Fibroblast of pulmonary artery (primary cell): ENCODE measurements at regions not wholly inside any gene's neighbourhood (a gene's known extent, or its start where the extent isn't known, plus 50 kb on each side); places are given as distances from the start of the nearest gene placed in this dataset.
"Not testable (repeated sequence)": the region's sequence is repeated elsewhere in the genome, so short reads cannot be mapped to it uniquely, and the experiment has no call there.

Experiments
- DNase-seq: peaks from one replicate; pipeline ENCODE4 v3.0.0-alpha.2; 2010; ENCODE audit warnings: low read depth
- H3K4me3 ChIP-seq: replicated peaks from 2 replicates; pipeline ENCODE4 v1.5.1; 2011; ENCODE audit warnings: low read depth, mild to moderate bottlenecking, control low read depth, low read length, moderate library complexity
- TF ChIP-seq, protein P1 (sequence below): IDR thresholded peaks from 2 replicates; pipeline ENCODE4 v1.5.1; 2011; ENCODE audit warnings: mild to moderate bottlenecking, control low read depth, low read length, inconsistent platforms; ENCODE audit errors: missing control alignments

DNA sequence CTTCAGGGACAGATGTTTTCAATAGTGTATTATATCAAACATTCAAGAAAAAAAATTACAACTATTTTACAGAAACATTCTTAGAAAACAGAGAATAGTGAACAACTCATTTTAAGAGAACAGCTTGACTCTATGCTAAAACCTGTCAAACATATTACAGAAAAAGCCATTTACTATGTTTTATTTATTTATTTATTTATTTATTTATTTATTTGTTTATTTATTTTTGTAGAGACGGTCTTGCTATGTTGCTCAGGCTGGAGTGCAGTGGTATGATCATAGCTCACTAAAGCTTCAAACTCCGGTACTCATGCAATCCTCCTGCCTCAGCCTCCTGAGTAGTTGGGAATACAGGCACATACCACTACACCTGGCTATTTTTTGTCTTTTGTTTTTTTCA, 317.9 kb upstream of the HTR1E start:
- DNase-seq: no peak
- no peak overlapping the region for H3K4me3 ChIP-seq
- TF ChIP-seq, protein P1, sequence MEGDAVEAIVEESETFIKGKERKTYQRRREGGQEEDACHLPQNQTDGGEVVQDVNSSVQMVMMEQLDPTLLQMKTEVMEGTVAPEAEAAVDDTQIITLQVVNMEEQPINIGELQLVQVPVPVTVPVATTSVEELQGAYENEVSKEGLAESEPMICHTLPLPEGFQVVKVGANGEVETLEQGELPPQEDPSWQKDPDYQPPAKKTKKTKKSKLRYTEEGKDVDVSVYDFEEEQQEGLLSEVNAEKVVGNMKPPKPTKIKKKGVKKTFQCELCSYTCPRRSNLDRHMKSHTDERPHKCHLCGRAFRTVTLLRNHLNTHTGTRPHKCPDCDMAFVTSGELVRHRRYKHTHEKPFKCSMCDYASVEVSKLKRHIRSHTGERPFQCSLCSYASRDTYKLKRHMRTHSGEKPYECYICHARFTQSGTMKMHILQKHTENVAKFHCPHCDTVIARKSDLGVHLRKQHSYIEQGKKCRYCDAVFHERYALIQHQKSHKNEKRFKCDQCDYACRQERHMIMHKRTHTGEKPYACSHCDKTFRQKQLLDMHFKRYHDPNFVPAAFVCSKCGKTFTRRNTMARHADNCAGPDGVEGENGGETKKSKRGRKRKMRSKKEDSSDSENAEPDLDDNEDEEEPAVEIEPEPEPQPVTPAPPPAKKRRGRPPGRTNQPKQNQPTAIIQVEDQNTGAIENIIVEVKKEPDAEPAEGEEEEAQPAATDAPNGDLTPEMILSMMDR: no peak

GRCh38 chr6:86615299-86615698, 322.0 kb upstream of the HTR1E start:
- TF ChIP-seq, protein P1: no peak
- H3K4me3 ChIP-seq: no peak overlapping the region
- no peak for DNase-seq

GRCh38 chr6:86609549-86610388, 327.6 kb upstream of the HTR1E start:
- TF ChIP-seq, protein P1: no peak
- no peak for DNase-seq
- no peak overlapping the region for H3K4me3 ChIP-seq

DNA sequence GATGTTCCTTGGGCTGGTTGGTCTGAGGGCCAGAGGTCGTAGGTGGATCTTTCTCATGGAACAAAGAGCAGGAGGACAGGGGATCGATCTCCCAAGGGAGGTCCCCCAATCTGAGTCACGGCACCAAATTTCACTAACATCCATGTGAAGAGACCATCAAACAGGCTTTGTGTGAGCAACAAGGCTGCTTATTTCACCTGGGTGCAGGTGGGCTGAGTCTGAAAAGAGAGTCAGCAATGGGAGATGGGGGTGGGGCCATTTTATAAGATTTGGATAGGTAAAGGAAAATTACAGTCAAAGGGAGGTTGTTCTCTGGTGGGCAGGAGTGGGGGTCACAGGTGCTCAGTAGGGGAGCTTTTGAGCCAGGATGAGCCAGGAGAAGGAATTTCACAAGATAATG, 334.0 kb upstream of the HTR1E start:
- H3K4me3 ChIP-seq, DNase-seq: not testable (repeated sequence)

DNA sequence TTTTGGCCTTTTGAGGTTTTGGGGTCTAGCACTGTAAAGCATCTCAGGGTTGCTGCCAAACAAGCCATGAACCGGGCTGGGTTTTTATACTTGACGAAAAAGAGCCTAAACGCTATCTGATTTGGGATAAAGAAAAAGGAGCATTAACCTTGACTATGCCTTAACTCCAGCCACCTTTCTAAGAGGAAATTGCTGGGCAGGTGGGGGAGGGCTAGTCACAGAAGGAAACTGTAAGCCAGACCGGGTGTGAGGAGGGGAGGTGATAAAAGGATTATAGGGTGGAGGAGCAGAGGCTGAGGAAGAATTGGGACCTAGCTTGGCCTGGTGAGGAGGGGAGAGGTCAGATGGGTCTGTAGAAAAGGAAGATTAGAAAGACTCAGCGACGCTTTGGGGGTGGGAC, 335.2 kb upstream of the HTR1E start:
- not testable (repeated sequence) for DNase-seq

DNA sequence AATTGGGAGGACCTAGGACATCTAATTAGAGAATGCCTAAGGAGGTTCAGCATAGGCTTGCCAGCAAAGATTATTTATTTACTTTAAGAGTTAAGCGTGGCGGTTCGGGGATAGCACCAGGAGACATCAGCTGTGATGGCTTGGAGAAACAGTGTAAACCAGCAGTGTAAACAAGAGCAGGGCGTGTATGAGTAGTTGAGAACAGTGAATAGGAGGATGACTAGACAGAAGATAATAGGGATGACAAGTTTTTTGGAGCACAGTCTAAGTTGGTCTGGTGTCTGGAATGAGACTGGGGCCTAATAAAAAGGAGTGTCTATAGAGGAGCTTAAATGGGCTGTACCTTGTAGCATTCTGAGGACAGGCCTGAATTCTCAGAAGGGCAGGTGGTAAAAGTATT, 338.4 kb upstream of the HTR1E start:
- DNase-seq, H3K4me3 ChIP-seq: not testable (repeated sequence)

More for the DNA sequence above, 335.2 kb upstream of the HTR1E start:
- not testable (repeated sequence) for H3K4me3 ChIP-seq

GRCh38 chr6:86595641-86596040, 341.7 kb upstream of the HTR1E start:
- TF ChIP-seq, protein P1: no peak
- no peak overlapping the region for H3K4me3 ChIP-seq
- no peak for DNase-seq

- TF ChIP-seq, protein P1: no peak
- no peak for DNase-seq
- no peak overlapping the region for H3K4me3 ChIP-seq
Observed at GRCh38 chr6:86586195-86586594, 351.1 kb upstream of the HTR1E start.

DNA sequence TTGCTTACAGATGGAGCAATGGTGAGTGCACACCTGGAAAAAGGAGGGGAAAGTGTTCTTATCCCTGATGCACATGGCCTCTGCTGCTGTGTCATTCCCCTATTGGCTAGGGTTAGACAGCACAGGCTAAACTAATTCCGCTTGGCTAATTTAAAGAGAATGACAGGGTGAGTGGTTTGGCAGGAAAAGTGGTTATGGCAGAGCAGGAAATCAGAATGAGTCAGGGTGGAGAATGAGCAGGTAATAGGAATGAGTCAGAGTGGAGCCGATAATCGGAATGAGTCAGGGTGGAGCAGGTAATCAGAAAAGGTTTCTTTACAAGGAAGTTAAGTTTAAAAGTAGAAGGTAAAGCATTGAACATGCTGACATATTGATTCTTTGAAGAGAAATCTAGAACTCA, 355.5 kb upstream of the HTR1E start:
- DNase-seq: no peak
- TF ChIP-seq, protein P1: no peak
- H3K4me3 ChIP-seq: no peak overlapping the region
